ENCODE measurements at regions not wholly inside any gene's neighbourhood (a gene's known extent, or its start where the extent isn't known, plus 50 kb on each side); places are given as distances from the start of the nearest gene placed in this dataset.

GRCh38 chr2:181394741-181395437 is 62.3 kb upstream of the ITGA4 start:
- DNase-seq: no peak

- DNase-seq: no peak
Observed at GRCh38 chr2:181395851-181396250, 61.3 kb upstream of the ITGA4 start.

DNA sequence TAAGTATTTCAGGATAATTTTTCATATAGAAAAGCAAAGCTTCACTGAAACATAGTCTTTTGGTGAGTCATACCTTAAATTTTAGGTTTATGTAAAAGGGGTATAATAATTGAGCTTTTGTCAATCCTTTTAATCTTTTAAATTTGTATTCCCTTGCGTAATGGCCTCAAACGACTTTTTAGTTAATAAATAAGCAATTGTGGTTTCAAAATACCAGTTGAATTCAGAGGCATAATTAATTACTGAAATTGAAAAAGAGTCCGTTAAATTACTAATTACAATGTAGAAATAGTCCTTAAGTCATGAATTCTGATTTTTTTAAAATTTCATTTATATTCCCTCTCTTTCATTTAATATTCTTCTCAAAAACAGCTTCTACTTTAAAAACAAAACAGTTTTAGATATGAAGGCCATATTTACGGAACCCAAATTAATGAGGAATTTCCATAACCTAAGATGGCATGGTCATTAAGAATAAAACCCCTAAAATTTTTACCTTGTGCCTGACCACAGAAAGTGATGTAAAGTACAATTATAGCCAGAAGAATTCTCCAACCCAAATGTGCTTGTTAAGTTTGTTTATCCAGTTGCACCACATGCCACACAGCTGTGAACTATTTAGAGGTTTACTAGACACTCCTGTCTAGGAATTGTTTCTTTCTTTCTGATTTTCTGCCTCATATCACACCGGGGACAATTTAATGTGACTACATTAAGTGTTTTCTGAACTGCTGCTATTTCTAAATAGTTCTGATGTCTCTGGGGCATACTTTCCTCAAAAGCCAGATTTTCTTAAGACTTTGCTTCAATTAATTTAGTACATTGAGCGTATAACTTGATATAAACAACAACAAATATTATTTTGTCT is 60.7 kb upstream of the ITGA4 start:
- DNase-seq: peak; percentile 38

- DNase-seq: no peak
Observed at GRCh38 chr2:181397331-181397730, 59.9 kb upstream of the ITGA4 start.

GRCh38 chr2:181398000-181398399 is 59.2 kb upstream of the ITGA4 start:
- DNase-seq: no peak

- DNase-seq: no peak
Observed at GRCh38 chr2:181399027-181399426, 58.2 kb upstream of the ITGA4 start.

DNA sequence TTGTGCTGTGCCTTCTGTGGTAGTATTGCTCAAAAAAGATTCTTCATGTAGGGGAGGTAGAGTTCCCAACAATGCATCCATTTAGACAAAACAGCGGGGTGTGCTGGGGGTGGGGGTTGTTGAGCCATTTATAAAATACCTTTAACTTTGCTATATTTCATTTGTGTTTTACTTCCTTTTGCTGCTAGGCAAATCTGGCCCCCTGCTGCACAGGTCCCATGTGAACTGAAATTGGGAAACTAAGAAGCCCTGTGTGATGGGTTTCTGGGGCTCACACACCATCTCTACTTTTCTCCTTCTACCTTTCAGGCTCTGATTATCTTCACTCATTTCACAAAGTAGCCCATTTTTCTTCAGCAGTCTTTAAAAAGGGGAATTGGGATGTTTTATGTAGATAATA is 52.7 kb upstream of the ITGA4 start:
- no peak for DNase-seq

DNA sequence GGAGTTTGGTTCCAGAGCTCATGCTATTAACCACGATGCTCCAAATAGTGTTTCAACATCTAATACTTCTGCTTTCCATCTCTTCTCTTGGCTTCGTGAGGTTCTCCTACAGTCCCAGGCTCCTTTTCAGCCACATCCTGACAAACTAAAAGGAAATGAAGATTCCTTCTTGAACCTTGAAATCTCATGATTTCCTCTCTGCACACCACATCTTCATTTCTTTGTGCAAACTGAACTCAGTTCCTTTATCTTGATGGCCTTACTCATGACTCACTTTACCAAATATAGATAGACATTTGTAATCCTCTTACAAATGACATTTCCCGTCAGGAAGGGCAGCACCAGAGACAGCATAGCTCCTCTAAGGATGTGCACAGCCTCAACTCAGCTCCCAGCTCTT is 50.0 kb upstream of the ITGA4 start:
- DNase-seq: no peak

Measured in renal pelvis (tissue), 1 donor.